ENCODE measurements at regions not wholly inside any gene's neighbourhood (a gene's known extent, or its start where the extent isn't known, plus 50 kb on each side); places are given as distances from the start of the nearest gene placed in this dataset.

- no peak for TF ChIP-seq GABPA (IDR thresholded peaks at IDR 0.05 in 1 of 2, conservative IDR thresholded peaks at IDR 0.05 in 1 of 2)
- no peak for TF ChIP-seq CTCF (IDR thresholded peaks at IDR 0.05; ENCODE audit: low read depth, low read length, missing input control)
- no peak for TF ChIP-seq RXRA (IDR thresholded peaks at IDR 0.05)
- no peak for TF ChIP-seq NR2F2 (IDR thresholded peaks at IDR 0.05)
- TF ChIP-seq HNF4G (IDR thresholded peaks at IDR 0.05), result no peak
- TF ChIP-seq FOXA2 (IDR thresholded peaks at IDR 0.05), result no peak
- TF ChIP-seq HNF4A (conservative IDR thresholded peaks at IDR 0.05), result no peak
- no peak for TF ChIP-seq JUND (IDR thresholded peaks at IDR 0.05)
Observed at GRCh38 chr16:87192452-87193073, 124.6 kb downstream of the C16orf95 start (continued).

GRCh38 chr16:87194172-87194571, 123.0 kb downstream of the C16orf95 start:
- no peaks in the 10 kb centered on the region for H3K36me3 ChIP-seq (ENCODE audit: control insufficient read depth in 4 of 4, insufficient read depth in 3 of 4, low read depth in 1 of 4, low read length in 3 of 4)
- no peaks in the 10 kb centered on the region for H3K27me3 ChIP-seq (ENCODE audit: control insufficient read depth in 4 of 4, insufficient read depth in 4 of 4, low read length in 3 of 4)
- DNase-seq (ENCODE audit: low spot score), result no peak
- peaks cover 0 to 9% (median 2%) of the 10 kb centered on the region in 4 donors for H3K9me3 ChIP-seq (ENCODE audit: control insufficient read depth in 4 of 4, low read length in 3 of 4)
- H3K4me1 ChIP-seq (ENCODE audit: control insufficient read depth in 4 of 4, insufficient read depth in 4 of 4, low read length in 3 of 4), result no peaks in the 10 kb centered on the region
- no peak overlapping the region for H3K27ac ChIP-seq (ENCODE audit: low read depth in 1 of 2, low read length in 2 of 2)
- H3K4me3 ChIP-seq (ENCODE audit: low read depth in 1 of 3, low read length in 3 of 3), result no peak overlapping the region
- TF ChIP-seq SP1 (IDR thresholded peaks at IDR 0.05) (no peak), GABPA (IDR thresholded peaks at IDR 0.05 in 1 of 2, conservative IDR thresholded peaks at IDR 0.05 in 1 of 2) (no peak), CTCF (IDR thresholded peaks at IDR 0.05; ENCODE audit: low read depth, low read length, missing input control) (no peak), HNF4G (IDR thresholded peaks at IDR 0.05) (no peak), RXRA (IDR thresholded peaks at IDR 0.05) (no peak), RAD21 (IDR thresholded peaks at IDR 0.05) (no peak), FOXA2 (IDR thresholded peaks at IDR 0.05) (no peak), HNF4A (conservative IDR thresholded peaks at IDR 0.05) (no peak)
- 87% methylated on average over 6 of the region's 6 CpGs for WGBS
- no peak overlapping the region for H3K9ac ChIP-seq (ENCODE audit: low read depth in 1 of 2, low read length in 2 of 2)

GRCh38 chr16:87195161-87195560, 122.0 kb downstream of the C16orf95 start:
- Histone ChIP-seq H3K36me3 (ENCODE audit: control insufficient read depth in 4 of 4, insufficient read depth in 3 of 4, low read depth in 1 of 4, low read length in 3 of 4) (no peaks in the 10 kb centered on the region), H3K4me3 (ENCODE audit: low read depth in 1 of 3, low read length in 3 of 3) (no peak overlapping the region), H3K27me3 (ENCODE audit: control insufficient read depth in 4 of 4, insufficient read depth in 4 of 4, low read length in 3 of 4) (no peaks in the 10 kb centered on the region), H3K4me1 (ENCODE audit: control insufficient read depth in 4 of 4, insufficient read depth in 4 of 4, low read length in 3 of 4) (no peaks in the 10 kb centered on the region), H3K9ac (ENCODE audit: low read depth in 1 of 2, low read length in 2 of 2) (no peak overlapping the region), H3K27ac (ENCODE audit: low read depth in 1 of 2, low read length in 2 of 2) (no peak overlapping the region), H3K9me3 (ENCODE audit: control insufficient read depth in 4 of 4, low read length in 3 of 4) (peaks cover 0 to 4% (median under 1%) of the 10 kb centered on the region in 4 donors)
- TF ChIP-seq EGR1 (IDR thresholded peaks at IDR 0.05; ENCODE audit: low read depth in 2 of 2) (no peak), JUND (IDR thresholded peaks at IDR 0.05) (no peak), MAX (IDR thresholded peaks at IDR 0.05) (no peak), CTCF (IDR thresholded peaks at IDR 0.05; ENCODE audit: low read depth, low read length, missing input control) (no peak), FOXA2 (IDR thresholded peaks at IDR 0.05) (no peak)
- DNase-seq (ENCODE audit: low spot score), result no peak
- WGBS, result 85% methylated on average over 6 of the region's 6 CpGs

Measured in liver (tissue), 8 donors.